ENCODE measurements at regions not wholly inside any gene's neighbourhood (a gene's known extent, or its start where the extent isn't known, plus 50 kb on each side); places are given as distances from the start of the nearest gene placed in this dataset.

- Mint-ChIP-seq H3K27me3 (peaks cover 19% of the 10 kb centered on the region), H3K4me3 (no peak overlapping the region), H3K4me1 (no peaks in the 10 kb centered on the region), H3K27ac (no peak overlapping the region), H3K36me3 (ENCODE audit: low read depth) (no peaks in the 10 kb centered on the region), H3K9me3 (no peaks in the 10 kb centered on the region)
- no peak for ATAC-seq (replicated peaks)
Measured at GRCh38 chr17:33523577-33523981, 230.5 kb upstream of the ASIC2 start.

GRCh38 chr17:33525186-33525585 lies 232.1 kb upstream of the ASIC2 start:
- Mint-ChIP-seq H3K36me3 (ENCODE audit: low read depth) (no peaks in the 10 kb centered on the region), H3K9me3 (no peaks in the 10 kb centered on the region), H3K27me3 (peaks cover 14% of the 10 kb centered on the region), H3K4me3 (no peak overlapping the region), H3K27ac (no peak overlapping the region), H3K4me1 (no peaks in the 10 kb centered on the region)
- ATAC-seq (replicated peaks): no peak

- Mint-ChIP-seq H3K27me3 (peaks cover 12% of the 10 kb centered on the region), H3K4me1 (no peaks in the 10 kb centered on the region), H3K27ac (no peak overlapping the region), H3K36me3 (ENCODE audit: low read depth) (no peaks in the 10 kb centered on the region), H3K9me3 (no peaks in the 10 kb centered on the region), H3K4me3 (no peak overlapping the region)
- ATAC-seq (replicated peaks): no peak
Measured at GRCh38 chr17:33526717-33527116, 233.6 kb upstream of the ASIC2 start.

GRCh38 chr17:33527290-33527689 lies 234.2 kb upstream of the ASIC2 start:
- Mint-ChIP-seq H3K4me1 (no peaks in the 10 kb centered on the region), H3K36me3 (ENCODE audit: low read depth) (no peaks in the 10 kb centered on the region), H3K27ac (no peak overlapping the region), H3K9me3 (no peaks in the 10 kb centered on the region), H3K4me3 (no peak overlapping the region), H3K27me3 (peaks cover 13% of the 10 kb centered on the region)
- ATAC-seq (replicated peaks): no peak

DNA sequence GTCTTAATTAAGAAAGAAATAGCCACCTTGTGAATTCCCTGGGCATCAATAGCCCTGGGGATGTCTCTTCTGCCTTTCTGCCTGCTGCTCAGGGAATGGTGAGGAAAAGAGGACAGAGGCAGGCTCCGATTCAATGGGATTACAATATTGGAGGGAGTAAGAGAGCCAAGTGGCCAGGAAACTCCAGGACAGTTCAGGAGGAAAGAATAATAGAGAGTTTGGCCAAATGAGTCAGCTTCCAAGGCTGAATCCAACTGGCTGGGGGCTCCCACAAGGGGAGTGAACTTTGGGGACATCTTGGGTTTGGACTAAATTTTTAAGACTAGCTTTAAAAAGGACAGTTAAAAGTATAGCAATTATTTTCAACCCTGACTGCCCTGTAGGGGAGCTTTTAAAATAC lies 235.8 kb upstream of the ASIC2 start:
- ATAC-seq (replicated peaks): no peak
- Mint-ChIP-seq H3K27ac (no peak overlapping the region), H3K36me3 (ENCODE audit: low read depth) (no peaks in the 10 kb centered on the region), H3K4me1 (no peaks in the 10 kb centered on the region), H3K27me3 (peaks cover 18% of the 10 kb centered on the region), H3K4me3 (no peak overlapping the region), H3K9me3 (no peaks in the 10 kb centered on the region)

- Mint-ChIP-seq H3K27ac (no peak overlapping the region), H3K36me3 (ENCODE audit: low read depth) (no peaks in the 10 kb centered on the region), H3K4me3 (no peak overlapping the region), H3K9me3 (no peaks in the 10 kb centered on the region), H3K4me1 (no peaks in the 10 kb centered on the region), H3K27me3 (peaks cover 16% of the 10 kb centered on the region)
- ATAC-seq (replicated peaks): no peak
Measured at GRCh38 chr17:33529816-33530215, 236.7 kb upstream of the ASIC2 start.

- Mint-ChIP-seq H3K4me1 (no peaks in the 10 kb centered on the region), H3K27ac (no peak overlapping the region), H3K4me3 (no peak overlapping the region), H3K27me3 (peaks cover 15% of the 10 kb centered on the region), H3K36me3 (ENCODE audit: low read depth) (no peaks in the 10 kb centered on the region), H3K9me3 (no peaks in the 10 kb centered on the region)
- ATAC-seq (replicated peaks): no peak
Measured at GRCh38 chr17:33531311-33531710, 238.2 kb upstream of the ASIC2 start.

DNA sequence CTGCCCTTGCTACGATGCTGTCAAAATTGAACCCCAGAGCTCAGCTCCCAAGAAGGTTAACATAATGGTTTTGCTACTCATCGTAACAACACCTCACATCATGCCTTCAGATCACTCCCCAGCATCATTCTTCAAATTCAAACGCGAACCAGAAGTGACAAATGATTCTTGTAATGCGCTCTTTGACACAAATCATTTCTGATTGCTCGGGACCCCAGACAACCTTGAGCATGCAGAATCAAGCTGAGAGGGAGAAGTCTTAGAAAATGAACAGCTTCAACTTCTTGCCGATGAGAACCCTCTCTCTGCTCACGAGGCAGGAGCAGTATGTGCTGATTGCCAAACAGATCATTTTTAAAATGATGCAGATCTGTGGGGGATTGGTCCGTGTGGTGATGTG lies 241.0 kb upstream of the ASIC2 start:
- Mint-ChIP-seq H3K9me3 (no peaks in the 10 kb centered on the region), H3K27ac (no peak overlapping the region), H3K4me1 (no peaks in the 10 kb centered on the region), H3K36me3 (ENCODE audit: low read depth) (no peaks in the 10 kb centered on the region), H3K4me3 (no peak overlapping the region), H3K27me3 (peaks cover 30% of the 10 kb centered on the region)
- no peak for ATAC-seq (replicated peaks)

GRCh38 chr17:33545124-33545523 lies 252.0 kb upstream of the ASIC2 start:
- peaks cover 28% of the 10 kb centered on the region for H3K27me3 Mint-ChIP-seq

GRCh38 chr17:33550261-33550660 lies 257.2 kb upstream of the ASIC2 start:
- no peaks in the 10 kb centered on the region for H3K9me3 Mint-ChIP-seq
- no peak for ATAC-seq (replicated peaks)
- no peak overlapping the region for H3K27ac Mint-ChIP-seq
- H3K4me1 Mint-ChIP-seq: no peaks in the 10 kb centered on the region
- no peaks in the 10 kb centered on the region for H3K36me3 Mint-ChIP-seq (ENCODE audit: low read depth)
- H3K27me3 Mint-ChIP-seq: peaks cover 42% of the 10 kb centered on the region
- no peak overlapping the region for H3K4me3 Mint-ChIP-seq

More at GRCh38 chr17:33545124-33545523, 252.0 kb upstream of the ASIC2 start:
- no peak for ATAC-seq (replicated peaks)
- Mint-ChIP-seq H3K4me1 (no peaks in the 10 kb centered on the region), H3K4me3 (no peak overlapping the region), H3K27ac (no peak overlapping the region), H3K9me3 (no peaks in the 10 kb centered on the region), H3K36me3 (ENCODE audit: low read depth) (no peaks in the 10 kb centered on the region)

GRCh38 chr17:33551075-33551474 lies 258.0 kb upstream of the ASIC2 start:
- Mint-ChIP-seq H3K27ac (no peak overlapping the region), H3K9me3 (no peaks in the 10 kb centered on the region), H3K27me3 (peaks cover 35% of the 10 kb centered on the region), H3K4me3 (no peak overlapping the region), H3K36me3 (ENCODE audit: low read depth) (no peaks in the 10 kb centered on the region), H3K4me1 (no peaks in the 10 kb centered on the region)
- no peak for ATAC-seq (replicated peaks)

DNA sequence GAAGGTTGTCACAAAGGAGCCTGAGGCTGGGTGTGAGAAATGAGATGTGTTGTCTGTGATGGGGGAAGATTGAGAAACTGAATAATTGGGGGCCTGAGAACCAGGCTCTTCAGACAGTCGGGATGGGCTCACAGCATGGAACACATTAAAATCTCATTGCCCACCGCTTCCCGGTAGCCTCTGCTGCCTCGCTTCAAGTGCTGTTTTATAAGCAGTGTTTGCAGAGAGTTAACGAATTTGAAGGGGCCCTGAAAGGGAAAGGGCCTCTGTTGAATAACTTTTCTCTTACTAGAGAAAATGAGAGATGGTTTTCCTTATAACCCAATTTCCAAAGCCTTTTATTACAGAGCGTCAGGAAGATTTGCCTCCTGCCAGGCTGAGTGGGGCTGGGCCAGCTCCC lies 258.8 kb upstream of the ASIC2 start:
- H3K27ac Mint-ChIP-seq: no peak overlapping the region
- H3K9me3 Mint-ChIP-seq: no peaks in the 10 kb centered on the region
- no peak overlapping the region for H3K4me3 Mint-ChIP-seq
- no peak for ATAC-seq (replicated peaks)
- H3K4me1 Mint-ChIP-seq: no peaks in the 10 kb centered on the region
- H3K27me3 Mint-ChIP-seq: peaks cover 32% of the 10 kb centered on the region
- H3K36me3 Mint-ChIP-seq (ENCODE audit: low read depth): no peaks in the 10 kb centered on the region

GRCh38 chr17:33560165-33560564 lies 267.1 kb upstream of the ASIC2 start:
- Mint-ChIP-seq H3K27me3 (peaks cover 12% of the 10 kb centered on the region), H3K9me3 (peaks cover 3% of the 10 kb centered on the region), H3K4me3 (no peak overlapping the region), H3K27ac (no peak overlapping the region), H3K4me1 (no peaks in the 10 kb centered on the region), H3K36me3 (ENCODE audit: low read depth) (no peaks in the 10 kb centered on the region)
- no peak for ATAC-seq (replicated peaks)

DNA sequence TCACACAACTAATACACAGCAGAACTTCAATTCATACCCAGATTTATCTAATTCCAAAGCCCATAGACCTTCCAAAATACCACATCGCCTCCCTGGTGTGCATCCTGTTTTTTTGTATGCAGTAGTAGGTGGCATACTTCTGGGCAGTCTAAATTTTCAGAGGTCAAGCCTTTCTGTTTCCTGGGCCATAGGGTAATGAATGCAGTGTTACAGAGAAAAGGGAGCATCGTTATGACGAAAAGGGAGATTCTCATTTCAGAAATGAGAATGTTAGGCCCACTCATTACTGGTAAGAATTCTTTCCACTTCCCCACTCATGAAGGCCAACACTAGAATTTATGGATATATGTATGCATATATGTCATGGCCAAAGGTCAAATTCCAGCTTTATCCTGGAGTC lies 267.8 kb upstream of the ASIC2 start:
- ATAC-seq (replicated peaks): no peak
- Mint-ChIP-seq H3K27ac (no peak overlapping the region), H3K9me3 (peaks cover 3% of the 10 kb centered on the region), H3K27me3 (peaks cover 16% of the 10 kb centered on the region), H3K36me3 (ENCODE audit: low read depth) (no peaks in the 10 kb centered on the region), H3K4me1 (no peaks in the 10 kb centered on the region), H3K4me3 (no peak overlapping the region)

DNA sequence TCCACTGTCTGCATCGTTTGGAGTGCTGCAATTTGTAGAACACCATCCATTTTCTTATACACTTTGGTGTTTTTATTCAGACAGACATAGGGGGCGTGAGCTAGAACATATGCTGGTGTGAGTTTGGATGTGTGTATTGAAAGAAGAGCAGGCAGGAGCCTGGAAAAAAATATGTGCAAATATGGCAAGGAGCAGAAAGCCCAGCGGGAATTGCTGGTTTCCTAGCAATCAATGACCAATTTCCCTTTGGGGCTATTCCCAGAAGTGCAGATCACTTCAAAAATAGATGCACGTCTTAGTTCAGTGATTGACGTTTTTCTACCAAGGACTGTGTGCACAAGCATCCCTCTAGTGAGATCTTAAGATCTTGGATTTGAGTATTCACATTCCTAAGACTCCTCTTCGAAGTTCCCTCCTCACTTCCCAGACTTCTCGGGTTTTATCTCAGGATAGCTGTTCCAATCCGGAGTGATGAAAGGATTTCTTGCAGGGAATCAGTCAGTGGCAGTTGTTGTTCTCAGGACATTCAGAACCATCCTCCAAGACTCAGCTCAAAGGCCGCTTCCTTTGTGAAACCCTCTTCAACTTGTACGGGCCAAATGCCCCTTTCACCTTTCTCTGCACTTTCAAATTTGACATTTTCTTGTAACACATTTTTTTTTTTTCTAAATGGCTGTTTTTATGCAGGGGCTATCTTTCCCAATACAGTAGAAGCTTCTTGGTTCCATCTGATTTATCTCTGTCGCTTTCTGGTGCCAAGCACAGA lies 268.7 kb upstream of the ASIC2 start:
- no peaks in the 10 kb centered on the region for H3K4me1 Mint-ChIP-seq
- H3K36me3 Mint-ChIP-seq (ENCODE audit: low read depth): no peaks in the 10 kb centered on the region
- no peak for ATAC-seq (replicated peaks)
- no peak overlapping the region for H3K27ac Mint-ChIP-seq
- H3K27me3 Mint-ChIP-seq: peaks cover 21% of the 10 kb centered on the region
- no peak overlapping the region for H3K4me3 Mint-ChIP-seq
- H3K9me3 Mint-ChIP-seq: peaks cover 3% of the 10 kb centered on the region

DNA sequence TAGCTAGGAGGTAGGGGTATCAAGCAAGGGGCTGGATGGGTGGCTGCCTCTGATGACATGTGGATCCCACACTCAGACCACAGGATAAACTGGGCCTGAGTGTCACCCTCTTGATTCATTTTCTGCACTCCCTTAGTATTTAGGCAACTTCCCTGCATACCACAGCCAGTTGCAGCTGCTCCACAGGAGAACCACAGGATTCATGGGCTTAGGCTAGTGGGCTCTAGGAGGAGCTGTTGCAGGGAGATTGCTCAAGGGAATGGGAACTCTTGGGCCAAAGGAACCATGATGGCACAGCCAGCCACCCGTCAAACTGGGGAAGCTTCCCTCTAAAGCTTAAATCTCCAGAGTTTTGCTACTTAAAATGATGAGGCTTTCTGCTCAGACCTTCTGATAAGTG lies 269.7 kb upstream of the ASIC2 start:
- Mint-ChIP-seq H3K4me3 (no peak overlapping the region), H3K4me1 (no peaks in the 10 kb centered on the region), H3K36me3 (ENCODE audit: low read depth) (no peaks in the 10 kb centered on the region), H3K9me3 (peaks cover 3% of the 10 kb centered on the region), H3K27ac (no peak overlapping the region), H3K27me3 (peaks cover 25% of the 10 kb centered on the region)
- no peak for ATAC-seq (replicated peaks)

All from activated T-helper 17 cell treated with anti-CD3 and anti-CD28 coated beads, Interleukin-2, amount 50 U/mL, for 72 hours (primary cell).